ENCODE measurements at regions not wholly inside any gene's neighbourhood (a gene's known extent, or its start where the extent isn't known, plus 50 kb on each side); places are given as distances from the start of the nearest gene placed in this dataset.

- TF ChIP-seq CTCF (optimal IDR thresholded peaks at IDR 0.05 in 1 of 3, IDR thresholded peaks at IDR 0.05 in 1 of 3, conservative IDR thresholded peaks at IDR 0.05 in 1 of 3; ENCODE audit: extremely low read depth in 1 of 3, insufficient read depth in 2 of 3, low read length in 3 of 3) (no peak), EZH2 (IDR thresholded peaks at IDR 0.05; ENCODE audit: low read length) (no peak)
Observed at GRCh38 chr6:120282005-120282404, 932.4 kb upstream of the MAN1A1 start.

All from keratinocyte (primary cell).